NCI-H460 (cell line): ENCODE measurements at regions not wholly inside any gene's neighbourhood (a gene's known extent, or its start where the extent isn't known, plus 50 kb on each side); places are given as distances from the start of the nearest gene placed in this dataset.

ENCODE experiments used
- DNase-seq: peaks from one replicate; pipeline ENCODE4 v3.0.0-alpha.2; 2016; ENCODE audit warnings: low read depth; ENCODE audit errors: extremely low read depth
- small RNA-seq, 2 experiments: library from RNA; depleted of rRNA; stranded (forward); fragments of <200 nt; gene quantifications; one replicate each; pipeline ENCODE3, GENCODE V24; 2014

GRCh38 chr3:182729903-182730674, 63.2 kb upstream of the ATP11B start:
- no peak for DNase-seq

DNA sequence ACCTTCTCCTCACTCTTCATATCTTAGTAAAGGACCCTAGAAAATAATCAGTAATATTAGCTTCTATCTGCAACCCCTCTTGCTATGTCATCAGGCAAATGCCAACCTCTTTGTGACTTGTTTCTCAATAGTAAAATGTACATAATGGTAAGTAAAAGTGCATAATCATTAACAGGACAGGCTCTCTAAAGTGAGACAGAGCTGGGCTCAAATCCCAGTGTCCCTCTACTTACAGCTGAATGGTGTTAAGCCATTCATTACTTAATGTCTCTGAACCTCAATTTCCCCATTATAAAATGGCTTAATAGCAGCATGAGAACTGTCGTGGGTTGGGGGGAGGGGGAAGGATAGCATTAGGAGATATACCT, 62.6 kb upstream of the ATP11B start:
- DNase-seq = no peak

DNA sequence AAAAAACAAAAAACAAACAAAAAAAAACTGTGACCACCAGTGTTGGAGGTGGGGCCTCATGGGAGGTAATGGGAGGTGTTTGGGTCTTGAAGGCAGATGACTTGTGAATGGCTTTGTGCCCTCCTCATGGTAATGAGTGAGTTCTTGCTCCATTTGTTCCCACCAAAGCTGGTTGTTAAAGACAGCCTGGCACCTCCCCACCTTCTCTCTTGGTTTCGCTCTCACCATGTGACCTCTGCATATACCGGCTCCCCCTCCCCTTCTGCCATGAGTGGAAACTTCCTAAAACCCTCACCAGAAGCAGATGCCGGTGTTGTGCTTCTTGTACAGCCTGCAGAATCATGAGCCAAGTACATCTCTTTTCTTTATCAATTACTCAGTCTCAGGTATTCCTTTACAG, 61.5 kb upstream of the ATP11B start:
- no peak for DNase-seq

- no peak for DNase-seq
These were observed 60.9 kb upstream of the ATP11B start for GRCh38 chr3:182732232-182733015.

GRCh38 chr3:182735672-182736071, 57.6 kb upstream of the ATP11B start:
- DNase-seq = no peak

DNA sequence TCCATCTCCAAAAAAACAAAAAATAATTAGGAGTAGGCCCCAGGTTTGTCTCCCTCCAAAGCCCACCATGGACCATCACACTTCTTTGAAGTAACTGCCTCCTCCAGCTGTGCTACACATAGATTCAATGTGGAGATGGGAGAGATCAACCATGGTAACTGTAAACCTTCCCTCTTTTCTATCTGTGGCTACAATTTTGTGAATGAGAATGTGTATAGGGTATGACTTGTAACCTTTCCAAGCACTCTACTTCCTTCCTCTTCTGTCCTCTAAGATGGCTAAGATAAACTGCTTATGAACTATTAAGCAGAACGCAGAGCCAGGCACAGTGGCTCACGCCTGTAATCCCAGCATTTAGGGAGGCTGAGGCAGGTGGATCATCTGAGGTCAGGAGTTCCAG, 55.5 kb upstream of the ATP11B start:
- DNase-seq = no peak

DNA sequence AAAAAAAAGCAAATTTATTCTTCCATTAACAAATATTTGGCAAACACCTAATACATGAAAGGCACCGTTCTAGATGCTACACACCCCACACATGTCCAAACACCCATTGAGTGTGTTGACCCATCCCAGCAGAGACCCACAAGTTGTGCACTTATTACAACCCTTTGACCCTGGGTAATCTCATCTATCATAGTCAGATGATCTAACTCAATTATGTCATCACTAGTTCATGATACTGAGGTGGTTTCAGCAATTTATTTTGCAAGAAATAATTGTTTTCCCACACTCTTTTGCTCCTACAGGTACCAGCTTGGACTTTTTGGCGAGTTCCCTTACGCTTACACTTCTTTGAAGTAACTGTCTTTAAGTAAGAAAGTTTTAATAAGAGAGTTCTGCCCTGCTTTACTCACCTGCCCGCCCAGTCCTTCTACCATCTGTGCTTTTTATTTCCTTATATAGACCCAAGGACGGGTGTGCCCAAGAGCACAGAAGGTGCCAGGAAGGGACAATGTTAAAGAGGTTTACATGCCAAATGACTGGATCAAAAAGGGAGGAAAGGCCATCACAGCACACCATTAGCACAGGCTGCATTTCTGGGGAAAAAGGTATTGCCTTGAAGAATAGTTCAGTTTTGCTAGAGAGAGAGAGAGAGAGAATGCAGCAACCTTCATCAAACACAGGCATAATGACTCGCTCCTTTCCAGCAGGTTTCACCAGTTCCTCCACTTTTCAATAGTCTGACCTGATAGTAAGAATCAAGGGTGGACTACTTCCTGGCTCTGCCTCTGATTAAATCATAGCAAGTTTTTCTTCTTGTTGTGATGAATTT, 54.5 kb upstream of the ATP11B start:
- DNase-seq = no peak

DNA sequence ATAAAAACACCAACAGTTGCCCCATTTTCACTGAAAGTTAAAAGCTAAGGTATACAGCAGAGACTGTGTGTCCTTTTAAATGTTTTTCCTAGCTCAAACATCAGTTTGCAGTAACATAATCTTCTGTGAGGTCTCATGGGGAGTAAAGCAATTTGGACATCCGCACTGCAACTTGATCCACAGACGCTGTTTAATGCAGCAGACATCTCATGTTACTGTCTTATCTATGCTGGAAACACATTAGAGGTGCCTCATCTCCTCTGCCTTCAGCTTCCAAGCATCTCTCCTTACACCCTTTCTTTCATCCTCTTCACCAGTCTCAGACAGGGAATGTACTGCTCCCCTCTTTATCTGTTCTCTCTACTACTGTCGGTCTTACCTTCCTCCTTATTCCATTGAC, 53.7 kb upstream of the ATP11B start:
- DNase-seq = no peak

GRCh38 chr3:182740710-182741109, 52.6 kb upstream of the ATP11B start:
- no peak for DNase-seq

DNA sequence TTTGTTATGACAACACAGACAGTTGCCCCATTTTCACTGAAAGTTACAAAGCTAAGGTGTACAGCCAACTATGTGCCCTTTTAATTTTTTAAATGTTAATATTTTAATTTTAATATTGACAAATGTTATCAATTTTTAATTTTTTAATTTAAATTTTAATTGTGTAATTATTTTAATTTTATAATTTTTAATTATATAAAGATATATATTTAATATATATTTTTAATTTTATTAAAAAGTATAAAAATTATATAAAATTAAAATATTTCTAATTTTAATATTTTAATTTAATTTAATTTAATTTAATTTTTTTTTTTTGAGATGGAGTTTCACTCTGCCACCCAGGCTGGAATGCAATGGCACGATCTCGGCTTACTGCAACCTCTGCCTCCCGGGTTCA, 52.1 kb upstream of the ATP11B start:
- DNase-seq = no peak

Small RNA genes in the stretch of these regions (small RNA-seq; reads per million reads assigned to genes)
- gene RN7SKP265 = 0 reads per million in 2 experiments
